Muscle of leg (tissue), 3 donors: ENCODE measurements at regions not wholly inside any gene's neighbourhood (a gene's known extent, or its start where the extent isn't known, plus 50 kb on each side); places are given as distances from the start of the nearest gene placed in this dataset.

ENCODE experiments used
- DNase-seq: peaks from one replicate; pipeline ENCODE4 v3.0.0; 2013
- H3K27ac ChIP-seq: one replicate; pipeline ENCODE4 v1.5.1; 2013; ENCODE audit warnings: mild to moderate bottlenecking, low read length, control low read depth
- H3K27me3 ChIP-seq: one replicate; pipeline ENCODE4 v1.6.1; 2013; ENCODE audit warnings: low read length; ENCODE audit not compliant: control insufficient read depth, insufficient read depth
- H3K36me3 ChIP-seq: one replicate; pipeline ENCODE4 v1.6.1; 2013; ENCODE audit warnings: low read length; ENCODE audit not compliant: control insufficient read depth, insufficient read depth
- H3K4me1 ChIP-seq: one replicate; pipeline ENCODE4 v1.6.1; 2013; ENCODE audit warnings: low read length; ENCODE audit not compliant: control insufficient read depth, insufficient read depth
- H3K4me3 ChIP-seq: one replicate; pipeline ENCODE4 v1.5.1; 2013; ENCODE audit warnings: low read length, control low read depth
- H3K9me3 ChIP-seq: replicated peaks from 2 replicates; pipeline ENCODE4 v1.6.1; 2013; ENCODE audit warnings: low read depth, low read length; ENCODE audit not compliant: control insufficient read depth
- WGBS: methylation state at CpG from one replicate; pipeline ENCODE4 v1.1.5; 2013; ENCODE audit warnings: missing lambda C conversion rate; ENCODE audit not compliant: insufficient coverage; 5-methylcytosine and 5-hydroxymethylcytosine counted together

DNA sequence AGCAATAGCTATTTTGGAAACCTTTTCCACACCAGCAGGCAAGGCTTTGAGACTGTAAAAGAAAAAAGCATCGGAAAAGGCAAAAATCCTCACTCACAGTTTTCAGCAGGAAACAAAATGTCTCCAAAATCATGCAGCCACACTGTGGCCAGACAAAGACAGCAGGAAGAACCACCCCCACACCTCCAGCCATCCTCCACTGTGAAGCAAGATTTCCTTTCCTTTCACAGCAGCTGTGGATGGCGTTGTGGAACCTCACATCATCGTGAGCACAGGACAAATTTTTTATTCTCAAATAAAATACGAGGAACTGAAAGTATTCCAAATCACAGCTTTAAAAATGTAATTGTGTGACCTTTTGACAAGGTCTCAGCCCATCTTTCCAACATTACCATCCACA lies 351.7 kb upstream of the NOCT start:
- DNase-seq = no peak
- Histone ChIP-seq H3K27me3 (no peaks in the 10 kb centered on the region), H3K9me3 (no peaks in the 10 kb centered on the region), H3K4me3 (no peak overlapping the region), H3K36me3 (no peaks in the 10 kb centered on the region), H3K4me1 (peaks cover 8% of the 10 kb centered on the region), H3K27ac (no peak overlapping the region)
- WGBS = 50% methylated on average over 1 of the region's 4 CpGs

- WGBS = 100% methylated on average over 5 of the region's 6 CpGs
- peaks cover 7% of the 10 kb centered on the region for H3K4me1 ChIP-seq
- H3K27me3 ChIP-seq = no peaks in the 10 kb centered on the region
- no peaks in the 10 kb centered on the region for H3K36me3 ChIP-seq
- no peaks in the 10 kb centered on the region for H3K9me3 ChIP-seq
- H3K27ac ChIP-seq = no peak overlapping the region
- H3K4me3 ChIP-seq = no peak overlapping the region
- DNase-seq = no peak
Observed at GRCh38 chr4:138659812-138660316, 355.7 kb upstream of the NOCT start.

DNA sequence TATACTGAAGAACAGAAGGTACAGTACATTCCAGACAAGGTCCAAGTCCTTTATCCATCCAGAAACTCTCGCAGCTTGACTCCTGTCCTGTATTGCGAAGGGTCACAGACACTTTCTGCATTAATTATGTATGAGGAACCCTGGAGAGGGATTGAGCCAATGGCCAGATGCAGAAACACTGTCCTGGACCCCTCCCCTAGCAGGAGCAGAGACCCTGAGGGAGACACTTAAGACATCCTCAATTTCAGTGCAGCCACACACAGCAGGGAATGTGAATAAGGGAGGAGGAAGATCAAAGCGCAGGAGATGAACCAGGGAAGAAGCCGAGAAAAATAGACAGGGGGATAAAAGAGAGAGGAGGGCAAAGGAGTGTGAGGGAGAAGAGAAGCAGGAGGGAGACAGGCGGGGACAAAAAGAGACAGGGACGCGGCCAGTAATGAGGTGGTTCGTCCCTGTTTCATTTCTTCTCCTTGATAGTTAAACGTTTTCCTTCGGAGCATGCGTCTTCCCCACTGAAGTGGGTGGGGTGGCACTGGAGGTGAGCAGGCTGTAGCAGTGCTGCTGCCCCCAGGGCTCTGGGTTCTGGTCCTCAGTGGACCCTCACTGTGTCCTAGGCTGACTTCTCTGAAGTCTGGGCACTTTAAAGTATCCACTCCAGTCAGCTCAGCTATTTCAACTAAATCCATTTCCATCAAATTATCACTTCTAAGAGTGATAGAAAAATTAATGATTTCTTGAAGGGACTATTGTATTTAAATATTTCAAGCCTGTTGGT lies 356.4 kb upstream of the NOCT start:
- Histone ChIP-seq H3K27me3 (no peaks in the 10 kb centered on the region), H3K4me1 (peaks cover 7% of the 10 kb centered on the region), H3K36me3 (no peaks in the 10 kb centered on the region), H3K27ac (no peak overlapping the region), H3K9me3 (no peaks in the 10 kb centered on the region), H3K4me3 (no peak overlapping the region)
- WGBS = 80% methylated on average over 4 of the region's 11 CpGs
- DNase-seq = no peak

DNA sequence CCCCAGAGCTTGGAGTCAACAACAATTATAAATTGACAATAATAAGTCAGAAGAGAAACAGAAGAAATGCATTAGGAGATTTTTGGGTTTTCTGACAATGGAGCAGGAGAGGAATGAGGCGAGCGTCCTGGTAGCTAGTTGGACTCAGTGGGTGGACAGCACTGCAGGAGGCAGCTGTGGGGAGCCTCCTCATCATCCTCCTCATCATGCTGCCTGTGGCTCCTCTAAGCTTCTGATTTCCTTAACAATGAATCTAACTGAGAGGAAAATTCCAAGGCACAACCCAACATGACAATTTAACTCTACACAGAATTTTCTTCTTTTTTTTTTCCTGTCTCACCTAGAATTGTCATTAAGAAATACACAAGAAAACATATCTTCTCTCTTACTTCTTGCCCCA lies 357.1 kb upstream of the NOCT start:
- H3K27me3 ChIP-seq = no peaks in the 10 kb centered on the region
- H3K27ac ChIP-seq = no peak overlapping the region
- H3K36me3 ChIP-seq = no peaks in the 10 kb centered on the region
- H3K4me1 ChIP-seq = peaks cover 4% of the 10 kb centered on the region
- H3K4me3 ChIP-seq = no peak overlapping the region
- WGBS = no CpG with 5 or more reads among the region's 2 CpGs
- H3K9me3 ChIP-seq = no peaks in the 10 kb centered on the region
- DNase-seq = no peak

- Histone ChIP-seq H3K36me3 (no peaks in the 10 kb centered on the region), H3K4me1 (peaks cover 4% of the 10 kb centered on the region), H3K27ac (peak overlapping the region; percentile 69), H3K9me3 (no peaks in the 10 kb centered on the region), H3K4me3 (no peak overlapping the region), H3K27me3 (no peaks in the 10 kb centered on the region)
- peak; percentile 96 for DNase-seq
- WGBS = no CpG with 5 or more reads among the region's 3 CpGs
Observed at GRCh38 chr4:138656990-138657389, 358.6 kb upstream of the NOCT start.

- H3K36me3 ChIP-seq = no peaks in the 10 kb centered on the region
- peaks cover 6% of the 10 kb centered on the region for H3K4me1 ChIP-seq
- H3K27me3 ChIP-seq = no peaks in the 10 kb centered on the region
- 100% methylated on average over 1 of the region's 3 CpGs for WGBS
- DNase-seq = no peak
- no peak overlapping the region for H3K4me3 ChIP-seq
- no peaks in the 10 kb centered on the region for H3K9me3 ChIP-seq
- peak overlapping the region; percentile 69 for H3K27ac ChIP-seq
Observed at GRCh38 chr4:138655985-138656384, 359.6 kb upstream of the NOCT start.

DNA sequence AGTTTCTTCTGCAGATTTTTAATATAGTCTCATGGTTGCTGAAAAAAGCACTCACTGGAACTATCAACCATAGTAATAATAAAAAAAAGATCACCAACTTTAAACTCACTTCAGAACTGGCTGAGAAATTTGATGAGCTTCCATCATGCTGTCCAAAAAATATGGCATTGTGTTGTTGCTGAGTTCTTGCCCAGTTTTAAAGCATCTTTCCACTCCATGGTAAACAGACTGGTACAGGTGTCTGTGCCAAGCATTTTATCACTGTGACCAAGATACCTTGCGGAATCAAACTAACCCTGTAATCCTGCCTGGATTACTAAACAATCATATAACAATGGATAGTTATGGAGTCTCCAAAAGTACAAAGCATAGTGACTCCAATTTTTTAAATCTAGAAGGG lies 360.3 kb upstream of the NOCT start:
- H3K27me3 ChIP-seq = no peaks in the 10 kb centered on the region
- peaks cover 6% of the 10 kb centered on the region for H3K4me1 ChIP-seq
- WGBS = no CpG with 5 or more reads among the region's 1 CpG
- no peak for DNase-seq
- H3K4me3 ChIP-seq = no peak overlapping the region
- peak overlapping the region; percentile 22 for H3K27ac ChIP-seq
- H3K36me3 ChIP-seq = no peaks in the 10 kb centered on the region
- H3K9me3 ChIP-seq = no peaks in the 10 kb centered on the region

DNA sequence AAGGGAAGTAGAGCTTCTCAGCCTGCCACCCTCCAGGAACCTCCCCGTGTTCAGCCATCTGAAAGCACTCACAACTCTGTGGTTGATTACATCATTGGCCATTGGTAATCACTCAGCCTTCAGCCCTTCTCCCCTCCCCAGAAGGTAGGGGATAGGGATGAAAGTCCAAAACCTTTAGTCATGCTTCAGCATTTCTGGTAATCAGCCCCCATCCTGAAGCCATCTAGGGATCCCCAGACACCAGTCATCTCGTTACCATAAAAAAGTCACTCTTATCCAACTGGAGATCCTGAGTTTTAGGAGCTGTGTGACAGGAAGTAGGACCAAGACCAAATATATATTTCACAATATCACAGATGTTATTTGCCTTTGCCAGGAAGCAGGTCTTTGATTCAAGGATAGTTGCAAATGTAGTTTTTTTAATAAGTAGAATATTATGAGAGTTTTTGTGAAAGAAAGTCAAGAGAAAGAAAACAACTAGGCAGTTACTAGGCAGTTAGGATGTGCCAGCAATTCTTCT lies 364.6 kb upstream of the NOCT start:
- peak overlapping the region; percentile 64 for H3K27ac ChIP-seq
- no peaks in the 10 kb centered on the region for H3K9me3 ChIP-seq
- DNase-seq = peak; percentile 92
- H3K27me3 ChIP-seq = no peaks in the 10 kb centered on the region
- H3K4me3 ChIP-seq = no peak overlapping the region
- H3K36me3 ChIP-seq = no peaks in the 10 kb centered on the region
- H3K4me1 ChIP-seq = peaks cover 4% of the 10 kb centered on the region
- no CpG with 5 or more reads among the region's 2 CpGs for WGBS

GRCh38 chr4:138650495-138650894 lies 365.1 kb upstream of the NOCT start:
- H3K4me1 ChIP-seq = peaks cover 2% of the 10 kb centered on the region
- H3K9me3 ChIP-seq = no peaks in the 10 kb centered on the region
- no peak overlapping the region for H3K4me3 ChIP-seq
- peak overlapping the region; percentile 64 for H3K27ac ChIP-seq
- H3K36me3 ChIP-seq = no peaks in the 10 kb centered on the region
- DNase-seq = peak; percentile 54
- no peaks in the 10 kb centered on the region for H3K27me3 ChIP-seq
- no CpG with 5 or more reads among the region's 3 CpGs for WGBS

DNA sequence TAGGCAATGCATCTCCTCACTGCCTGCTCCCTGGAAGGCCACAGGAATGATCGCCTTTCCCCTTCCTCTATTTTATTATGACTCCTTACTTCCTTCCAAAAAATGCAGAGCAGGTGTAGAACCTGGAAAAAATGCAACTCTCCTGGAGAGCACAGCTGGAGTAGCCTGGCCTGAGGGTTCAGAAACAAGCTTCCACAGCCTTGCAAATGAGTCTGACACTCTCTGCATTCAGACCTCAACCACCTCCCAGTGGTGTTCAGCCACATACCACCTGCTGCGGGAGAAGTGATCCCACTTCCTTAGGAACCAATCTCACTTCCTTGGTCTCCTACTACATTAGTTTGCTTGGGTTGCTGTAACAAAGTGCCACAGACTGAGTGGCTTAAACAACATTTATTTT lies 368.1 kb upstream of the NOCT start:
- Histone ChIP-seq H3K36me3 (no peaks in the 10 kb centered on the region), H3K27me3 (no peaks in the 10 kb centered on the region), H3K9me3 (no peaks in the 10 kb centered on the region), H3K27ac (no peak overlapping the region), H3K4me1 (peaks cover 2% of the 10 kb centered on the region), H3K4me3 (no peak overlapping the region)
- no peak for DNase-seq
- WGBS = 30% methylated on average over 2 of the region's 2 CpGs
